HG03378 (cell line): ENCODE measurements at regions not wholly inside any gene's neighbourhood (a gene's known extent, or its start where the extent isn't known, plus 50 kb on each side); places are given as distances from the start of the nearest gene placed in this dataset.

ENCODE experiments used
- ATAC-seq: cut with Tn5 transposase; IDR thresholded peaks from one replicate; pipeline ENCODE4 v1.9.1; 2021; ENCODE audit warnings: mild to moderate bottlenecking, moderate library complexity; ENCODE audit not compliant: unreplicated experiment

- no peak for ATAC-seq
These were observed 1015.3 kb downstream of the ARAP2 start for GRCh38 chr4:35229021-35229420.

- no peak for ATAC-seq
These were observed 1006.4 kb downstream of the ARAP2 start for GRCh38 chr4:35237924-35238323.

GRCh38 chr4:35238793-35239192 is 1005.5 kb downstream of the ARAP2 start:
- no peak for ATAC-seq

GRCh38 chr4:35246493-35246892 is 997.8 kb downstream of the ARAP2 start:
- ATAC-seq: no peak

- ATAC-seq: no peak
These were observed 997.3 kb downstream of the ARAP2 start for GRCh38 chr4:35247047-35247446.

- ATAC-seq: no peak
These were observed 994.0 kb downstream of the ARAP2 start for GRCh38 chr4:35250331-35250730.

- ATAC-seq: no peak
These were observed 993.6 kb downstream of the ARAP2 start for GRCh38 chr4:35250761-35251160.

- no peak for ATAC-seq
These were observed 992.2 kb downstream of the ARAP2 start for GRCh38 chr4:35252071-35252470.

GRCh38 chr4:35252866-35253265 is 991.4 kb downstream of the ARAP2 start:
- ATAC-seq: no peak

- ATAC-seq: no peak
These were observed 991.0 kb downstream of the ARAP2 start for GRCh38 chr4:35253331-35253730.

- no peak for ATAC-seq
These were observed 957.9 kb downstream of the ARAP2 start for GRCh38 chr4:35286434-35286833.

- no peak for ATAC-seq
These were observed 943.1 kb downstream of the ARAP2 start for GRCh38 chr4:35300996-35301774.

- no peak for ATAC-seq
These were observed 928.9 kb downstream of the ARAP2 start for GRCh38 chr4:35315419-35315818.

- no peak for ATAC-seq
These were observed 918.3 kb downstream of the ARAP2 start for GRCh38 chr4:35325908-35326453.

- no peak for ATAC-seq
These were observed 901.5 kb downstream of the ARAP2 start for GRCh38 chr4:35342833-35343232.

- ATAC-seq: no peak
These were observed 897.0 kb downstream of the ARAP2 start for GRCh38 chr4:35347276-35347675.

- no peak for ATAC-seq
These were observed 886.2 kb downstream of the ARAP2 start for GRCh38 chr4:35358001-35358584.

- ATAC-seq: no peak
These were observed 879.9 kb downstream of the ARAP2 start for GRCh38 chr4:35364321-35364870.

- ATAC-seq: no peak
These were observed 879.1 kb downstream of the ARAP2 start for GRCh38 chr4:35365186-35365585.

GRCh38 chr4:35399912-35400311 is 844.4 kb downstream of the ARAP2 start:
- no peak for ATAC-seq

- no peak for ATAC-seq
These were observed 821.2 kb downstream of the ARAP2 start for GRCh38 chr4:35423104-35423503.

GRCh38 chr4:35447474-35447873 is 796.8 kb downstream of the ARAP2 start:
- ATAC-seq: no peak
